ENCODE measurements at regions not wholly inside any gene's neighbourhood (a gene's known extent, or its start where the extent isn't known, plus 50 kb on each side); places are given as distances from the start of the nearest gene placed in this dataset.

- WGBS, 2 experiments (ENCODE audit: insufficient coverage in 2 of 2) = 83 to 87% methylated on average over 4 to 5 of the region's 6 CpGs
- H3K36me3 ChIP-seq (ENCODE audit: control insufficient read depth, insufficient read depth, low read length) = no peaks in the 10 kb centered on the region
Observed at GRCh38 chr2:176751314-176752227, 461.0 kb upstream of the HNRNPA3 start.

GRCh38 chr2:176752295-176752694, 460.3 kb upstream of the HNRNPA3 start:
- Histone ChIP-seq H3K27ac (ENCODE audit: low read depth, low read length, severe bottlenecking) (no peak overlapping the region), H3K4me1 (ENCODE audit: control insufficient read depth, insufficient read depth, low read length, poor library complexity, severe bottlenecking) (no peaks in the 10 kb centered on the region), H3K36me3 (ENCODE audit: control insufficient read depth, insufficient read depth, low read length) (no peaks in the 10 kb centered on the region), H3K9me3 (ENCODE audit: control insufficient read depth, low read length) (no peaks in the 10 kb centered on the region), H3K4me3 (ENCODE audit: extremely low read depth, insufficient read depth, low read length, poor library complexity, severe bottlenecking) (no peak overlapping the region)
- 100% methylated on average over 1 of the region's 1 CpG; no CpG with 5 or more reads in 1 of the 2 experiments for WGBS, 2 experiments (ENCODE audit: insufficient coverage in 2 of 2)

More at GRCh38 chr2:176751314-176752227, 461.0 kb upstream of the HNRNPA3 start:
- Histone ChIP-seq H3K4me1 (ENCODE audit: control insufficient read depth, insufficient read depth, low read length, poor library complexity, severe bottlenecking) (no peaks in the 10 kb centered on the region), H3K9me3 (ENCODE audit: control insufficient read depth, low read length) (no peaks in the 10 kb centered on the region), H3K27ac (ENCODE audit: low read depth, low read length, severe bottlenecking) (no peak overlapping the region), H3K4me3 (ENCODE audit: extremely low read depth, insufficient read depth, low read length, poor library complexity, severe bottlenecking) (no peak overlapping the region)

- Histone ChIP-seq H3K36me3 (ENCODE audit: control insufficient read depth, insufficient read depth, low read length) (no peaks in the 10 kb centered on the region), H3K27ac (ENCODE audit: low read depth, low read length, severe bottlenecking) (no peak overlapping the region), H3K4me3 (ENCODE audit: extremely low read depth, insufficient read depth, low read length, poor library complexity, severe bottlenecking) (no peak overlapping the region), H3K4me1 (ENCODE audit: control insufficient read depth, insufficient read depth, low read length, poor library complexity, severe bottlenecking) (no peaks in the 10 kb centered on the region), H3K9me3 (ENCODE audit: control insufficient read depth, low read length) (no peaks in the 10 kb centered on the region)
- WGBS, 2 experiments (ENCODE audit: insufficient coverage in 2 of 2) = 83% methylated on average over 2 of the region's 3 CpGs; no CpG with 5 or more reads in 1 of the 2 experiments
Observed at GRCh38 chr2:176753205-176753604, 459.4 kb upstream of the HNRNPA3 start.

- Histone ChIP-seq H3K4me1 (ENCODE audit: control insufficient read depth, insufficient read depth, low read length, poor library complexity, severe bottlenecking) (no peaks in the 10 kb centered on the region), H3K36me3 (ENCODE audit: control insufficient read depth, insufficient read depth, low read length) (no peaks in the 10 kb centered on the region), H3K4me3 (ENCODE audit: extremely low read depth, insufficient read depth, low read length, poor library complexity, severe bottlenecking) (no peak overlapping the region), H3K27ac (ENCODE audit: low read depth, low read length, severe bottlenecking) (no peak overlapping the region), H3K9me3 (ENCODE audit: control insufficient read depth, low read length) (no peaks in the 10 kb centered on the region)
- 85 to 92% methylated on average over 2 of the region's 2 CpGs for WGBS, 2 experiments (ENCODE audit: insufficient coverage in 2 of 2)
Observed at GRCh38 chr2:176753752-176754474, 458.7 kb upstream of the HNRNPA3 start.

GRCh38 chr2:176755537-176756135, 457.0 kb upstream of the HNRNPA3 start:
- H3K9me3 ChIP-seq (ENCODE audit: control insufficient read depth, low read length) = no peaks in the 10 kb centered on the region
- H3K36me3 ChIP-seq (ENCODE audit: control insufficient read depth, insufficient read depth, low read length) = no peaks in the 10 kb centered on the region
- no peaks in the 10 kb centered on the region for H3K4me1 ChIP-seq (ENCODE audit: control insufficient read depth, insufficient read depth, low read length, poor library complexity, severe bottlenecking)
- no peak overlapping the region for H3K4me3 ChIP-seq (ENCODE audit: extremely low read depth, insufficient read depth, low read length, poor library complexity, severe bottlenecking)
- no peak overlapping the region for H3K27ac ChIP-seq (ENCODE audit: low read depth, low read length, severe bottlenecking)
- 71 to 100% methylated on average over 1 to 4 of the region's 4 CpGs for WGBS, 2 experiments (ENCODE audit: insufficient coverage in 2 of 2)

GRCh38 chr2:176758426-176758825, 454.2 kb upstream of the HNRNPA3 start:
- H3K9me3 ChIP-seq (ENCODE audit: control insufficient read depth, low read length) = no peaks in the 10 kb centered on the region
- whole genome bisulfite sequencing, 2 experiments (ENCODE audit: insufficient coverage in 2 of 2) = no CpG with 5 or more reads among the region's 3 CpGs
- H3K27ac ChIP-seq (ENCODE audit: low read depth, low read length, severe bottlenecking) = no peak overlapping the region
- no peak overlapping the region for H3K4me3 ChIP-seq (ENCODE audit: extremely low read depth, insufficient read depth, low read length, poor library complexity, severe bottlenecking)
- H3K4me1 ChIP-seq (ENCODE audit: control insufficient read depth, insufficient read depth, low read length, poor library complexity, severe bottlenecking) = no peaks in the 10 kb centered on the region
- H3K36me3 ChIP-seq (ENCODE audit: control insufficient read depth, insufficient read depth, low read length) = no peaks in the 10 kb centered on the region

GRCh38 chr2:176760439-176760838, 452.2 kb upstream of the HNRNPA3 start:
- WGBS, 2 experiments (ENCODE audit: insufficient coverage in 2 of 2) = no CpG with 5 or more reads among the region's 4 CpGs
- no peaks in the 10 kb centered on the region for H3K9me3 ChIP-seq (ENCODE audit: control insufficient read depth, low read length)
- no peak overlapping the region for H3K4me3 ChIP-seq (ENCODE audit: extremely low read depth, insufficient read depth, low read length, poor library complexity, severe bottlenecking)
- no peaks in the 10 kb centered on the region for H3K36me3 ChIP-seq (ENCODE audit: control insufficient read depth, insufficient read depth, low read length)
- no peak overlapping the region for H3K27ac ChIP-seq (ENCODE audit: low read depth, low read length, severe bottlenecking)
- no peaks in the 10 kb centered on the region for H3K4me1 ChIP-seq (ENCODE audit: control insufficient read depth, insufficient read depth, low read length, poor library complexity, severe bottlenecking)

- Histone ChIP-seq H3K4me3 (ENCODE audit: extremely low read depth, insufficient read depth, low read length, poor library complexity, severe bottlenecking) (no peak overlapping the region), H3K27ac (ENCODE audit: low read depth, low read length, severe bottlenecking) (no peak overlapping the region), H3K36me3 (ENCODE audit: control insufficient read depth, insufficient read depth, low read length) (no peaks in the 10 kb centered on the region), H3K9me3 (ENCODE audit: control insufficient read depth, low read length) (no peaks in the 10 kb centered on the region), H3K4me1 (ENCODE audit: control insufficient read depth, insufficient read depth, low read length, poor library complexity, severe bottlenecking) (no peaks in the 10 kb centered on the region)
- no CpG with 5 or more reads among the region's 2 CpGs for WGBS, 2 experiments (ENCODE audit: insufficient coverage in 2 of 2)
Observed at GRCh38 chr2:176763130-176763529, 449.5 kb upstream of the HNRNPA3 start.

- 18 to 35% methylated on average over 4 to 5 of the region's 7 CpGs for WGBS, 2 experiments (ENCODE audit: insufficient coverage in 2 of 2)
- no peak overlapping the region for H3K27ac ChIP-seq (ENCODE audit: low read depth, low read length, severe bottlenecking)
- no peak overlapping the region for H3K4me3 ChIP-seq (ENCODE audit: extremely low read depth, insufficient read depth, low read length, poor library complexity, severe bottlenecking)
Observed at GRCh38 chr2:176763851-176764404, 448.7 kb upstream of the HNRNPA3 start.

GRCh38 chr2:176764921-176765320, 447.7 kb upstream of the HNRNPA3 start:
- Histone ChIP-seq H3K9me3 (ENCODE audit: control insufficient read depth, low read length) (no peaks in the 10 kb centered on the region), H3K36me3 (ENCODE audit: control insufficient read depth, insufficient read depth, low read length) (no peaks in the 10 kb centered on the region), H3K4me1 (ENCODE audit: control insufficient read depth, insufficient read depth, low read length, poor library complexity, severe bottlenecking) (peaks cover 3% of the 10 kb centered on the region), H3K4me3 (ENCODE audit: extremely low read depth, insufficient read depth, low read length, poor library complexity, severe bottlenecking) (no peak overlapping the region), H3K27ac (ENCODE audit: low read depth, low read length, severe bottlenecking) (no peak overlapping the region)
- 88 to 92% methylated on average over 2 to 3 of the region's 6 CpGs for WGBS, 2 experiments (ENCODE audit: insufficient coverage in 2 of 2)

More at GRCh38 chr2:176763851-176764404, 448.7 kb upstream of the HNRNPA3 start:
- Histone ChIP-seq H3K9me3 (ENCODE audit: control insufficient read depth, low read length) (no peaks in the 10 kb centered on the region), H3K36me3 (ENCODE audit: control insufficient read depth, insufficient read depth, low read length) (no peaks in the 10 kb centered on the region), H3K4me1 (ENCODE audit: control insufficient read depth, insufficient read depth, low read length, poor library complexity, severe bottlenecking) (no peaks in the 10 kb centered on the region)
